ENCODE measurements at regions not wholly inside any gene's neighbourhood (a gene's known extent, or its start where the extent isn't known, plus 50 kb on each side); places are given as distances from the start of the nearest gene placed in this dataset.
A peak's percentile ranks its signal among the peaks of the same experiment; 100 is the strongest.

GRCh38 chr2:236793023-236794011 is 223.7 kb downstream of the ACKR3 start:
- peak in 1 of 2 donors; percentile 83 for DNase-seq (ENCODE audit: low spot score in 2 of 2)
- WGBS, 2 donors, result 74 to 80% methylated on average over 31 to 35 of the region's 37 CpGs
- TF ChIP-seq POLR2A (IDR thresholded peaks at IDR 0.05) (no peak), CTCF (IDR thresholded peaks at IDR 0.05) (no peak)
- H3K4me3 ChIP-seq (ENCODE audit: low read depth, poor library complexity, severe bottlenecking), result no peak overlapping the region
- intact Hi-C loops (cut with DNase I; ENCODE audit: low total_unique reads), result no loop called here

- H3K4me3 ChIP-seq (ENCODE audit: low read depth, poor library complexity, severe bottlenecking), result no peak overlapping the region
- peak in 1 of 2 donors; percentile 75 for DNase-seq (ENCODE audit: low spot score in 2 of 2)
- intact Hi-C loops (cut with DNase I; ENCODE audit: low total_unique reads), result no loop called here
- WGBS, 2 donors, result 56 to 64% methylated on average over 14 of the region's 14 CpGs
- TF ChIP-seq POLR2A (IDR thresholded peaks at IDR 0.05) (no peak), CTCF (IDR thresholded peaks at IDR 0.05) (no peak)
These were observed 224.7 kb downstream of the ACKR3 start for GRCh38 chr2:236794176-236794957.

GRCh38 chr2:236795169-236795860 is 225.7 kb downstream of the ACKR3 start:
- 73 to 84% methylated on average over 11 of the region's 11 CpGs for WGBS, 2 donors
- no peak overlapping the region for H3K4me3 ChIP-seq (ENCODE audit: low read depth, poor library complexity, severe bottlenecking)
- no peak for TF ChIP-seq POLR2A (IDR thresholded peaks at IDR 0.05)
- intact Hi-C loops (cut with DNase I; ENCODE audit: low total_unique reads), result no loop called here
- DNase-seq (ENCODE audit: low spot score in 2 of 2), result peak in 1 of 2 donors; percentile 50

DNA sequence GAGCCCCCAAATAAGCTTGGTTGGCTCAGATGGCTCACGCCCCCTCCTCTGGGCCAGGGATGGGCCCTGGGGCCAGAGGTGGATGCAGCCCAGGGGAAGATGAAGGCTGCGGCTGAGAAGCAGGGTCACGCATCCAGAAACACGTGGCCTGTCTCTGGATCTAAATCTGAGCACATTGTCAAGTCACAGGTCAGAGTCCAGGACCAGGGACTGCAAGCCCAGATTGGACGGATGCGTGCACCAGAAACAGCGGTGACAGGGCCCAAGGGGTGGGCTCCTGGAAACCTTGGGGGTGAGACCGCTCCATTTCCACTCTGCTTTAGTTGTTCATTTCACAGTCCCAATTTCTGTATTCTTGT is 226.2 kb downstream of the ACKR3 start:
- DNase-seq (ENCODE audit: low spot score in 2 of 2), result peak in 1 of 2 donors; percentile 45
- intact Hi-C loops (cut with DNase I; ENCODE audit: low total_unique reads), result no loop called here
- 92 to 96% methylated on average over 8 of the region's 8 CpGs for WGBS, 2 donors
- H3K4me3 ChIP-seq (ENCODE audit: low read depth, poor library complexity, severe bottlenecking), result no peak overlapping the region
- TF ChIP-seq CTCF (IDR thresholded peaks at IDR 0.05) (no peak), POLR2A (IDR thresholded peaks at IDR 0.05) (no peak)

GRCh38 chr2:236796236-236796635 is 226.6 kb downstream of the ACKR3 start:
- no peak for TF ChIP-seq CTCF (IDR thresholded peaks at IDR 0.05)
- no peak overlapping the region for H3K4me3 ChIP-seq (ENCODE audit: low read depth, poor library complexity, severe bottlenecking)
- no peak for DNase-seq (ENCODE audit: low spot score in 2 of 2)
- intact Hi-C loops (cut with DNase I; ENCODE audit: low total_unique reads), result no loop called here
- WGBS, 2 donors, result 96 to 98% methylated on average over 2 of the region's 2 CpGs
